Tibial nerve (tissue), 3 donors: ENCODE measurements at regions not wholly inside any gene's neighbourhood (a gene's known extent, or its start where the extent isn't known, plus 50 kb on each side); places are given as distances from the start of the nearest gene placed in this dataset.

ENCODE experiments used
- CTCF ChIP-seq, 5 experiments: fragments of 200-600 bp in 3 of 5; fragments of 450-650 bp in 2 of 5; sonication (generic) in 3 of 5; IDR thresholded peaks; one replicate each; pipeline ENCODE4 v1.5.1; 2016 to 2019; ENCODE audit warnings: antibody characterized with exemption in 5 of 5, mild to moderate bottlenecking in 3 of 5, moderate library complexity in 2 of 5
- POLR2A ChIP-seq, 2 donors: fragments of 450-650 bp; IDR thresholded peaks; one replicate each; pipeline ENCODE4 v1.6.1; 2017; ENCODE audit warnings: antibody characterized with exemption in 2 of 2, mild to moderate bottlenecking in 2 of 2, moderate library complexity in 2 of 2

- TF ChIP-seq CTCF (IDR thresholded peaks at IDR 0.05) (no peak), POLR2A (IDR thresholded peaks at IDR 0.05) (no peak)
Observed at GRCh38 chr2:133760376-133760775, 192.1 kb upstream of the NCKAP5 start.
